ENCODE measurements at regions not wholly inside any gene's neighbourhood (a gene's known extent, or its start where the extent isn't known, plus 50 kb on each side); places are given as distances from the start of the nearest gene placed in this dataset.

DNA sequence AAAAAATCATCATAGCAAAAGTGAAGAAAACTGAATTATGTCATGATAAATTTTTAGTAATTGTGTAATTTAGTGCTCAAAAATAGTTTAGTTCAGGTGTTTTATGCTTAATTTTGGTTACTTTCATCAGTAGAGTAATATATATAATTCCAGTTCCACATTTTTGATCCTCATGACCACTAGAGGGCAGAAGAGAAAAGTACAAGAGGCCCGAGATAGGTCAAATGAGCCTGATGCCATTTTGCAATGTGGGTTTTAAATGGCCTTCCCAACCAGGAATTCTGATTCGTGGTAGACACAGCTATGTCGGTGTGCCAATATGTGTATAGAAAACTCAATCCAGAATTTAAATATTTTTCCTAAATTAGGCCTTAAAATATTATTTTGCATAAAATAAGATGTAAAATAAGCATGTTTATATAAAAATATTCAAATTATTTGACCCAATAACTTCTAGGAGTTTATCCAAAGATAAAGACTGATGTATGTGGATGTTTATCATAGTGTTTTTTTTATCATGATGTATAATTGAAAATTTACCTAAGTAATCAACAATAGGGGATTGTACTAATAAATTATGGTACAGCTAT, 159.7 kb upstream of the RPS6KA2 start:
- TF ChIP-seq GATA2 (IDR thresholded peaks at IDR 0.05; ENCODE audit: low read depth, low read length): no peak
- TF ChIP-seq GATA3 (IDR thresholded peaks at IDR 0.05; ENCODE audit: low read depth, low read length): no peak
